ENCODE measurements at regions not wholly inside any gene's neighbourhood (a gene's known extent, or its start where the extent isn't known, plus 50 kb on each side); places are given as distances from the start of the nearest gene placed in this dataset.

DNA sequence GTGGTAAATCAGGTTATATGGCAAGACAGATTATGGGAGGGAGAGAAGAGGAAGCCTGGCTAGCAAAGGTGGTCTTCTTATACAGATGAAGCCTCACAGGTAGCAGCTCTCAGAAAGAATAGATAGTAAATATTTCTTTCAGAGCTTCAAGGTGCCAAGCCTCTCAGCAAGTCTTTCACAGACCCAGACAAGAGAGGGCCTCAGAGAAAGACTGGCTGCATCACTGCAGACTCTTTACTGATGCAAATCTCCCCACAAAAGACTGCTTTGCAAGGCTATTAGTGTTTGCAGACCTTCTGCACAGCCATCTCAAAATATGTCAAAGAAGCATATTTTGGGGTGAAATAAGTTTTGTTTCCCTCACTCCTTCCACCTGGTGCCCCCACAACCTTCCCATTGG is 372.4 kb upstream of the RND3 start:
- H3K9me3 ChIP-seq (ENCODE audit: control insufficient read depth in 2 of 3, low read length in 3 of 3) = no peaks in the 10 kb centered on the region
- H3K4me1 Mint-ChIP-seq = no peaks in the 10 kb centered on the region
- H3K36me3 ChIP-seq (ENCODE audit: control insufficient read depth in 2 of 3, insufficient read depth in 3 of 3, low read length in 3 of 3) = no peaks in the 10 kb centered on the region
- no peaks in the 10 kb centered on the region for H3K4me1 ChIP-seq (ENCODE audit: control insufficient read depth in 2 of 2, insufficient read depth in 2 of 2, low read length in 2 of 2)
- H3K4me3 Mint-ChIP-seq = no peak overlapping the region
- POLR2A ChIA-PET = no interaction called here
- H3K27me3 ChIP-seq (ENCODE audit: control insufficient read depth in 2 of 2, insufficient read depth in 2 of 2, low read length in 2 of 2) = no peaks in the 10 kb centered on the region
- CTCF ChIA-PET = interaction anchor here (0.6 kb wide), 1 partner anchor 9 kb away, joined by 3 read pairs; no protein-coding TSS in a partner anchor
- DNase-seq = no peak
- no peak overlapping the region for H3K27ac Mint-ChIP-seq
- H3K4me3 ChIP-seq (ENCODE audit: low read length) = no peak overlapping the region
- H3K27me3 Mint-ChIP-seq = peaks cover 0 to 9% (median 1%) of the 10 kb centered on the region in 5 donors
- intact Hi-C loops (cut with micrococcal nuclease) = no loop called here
- no peaks in the 10 kb centered on the region for H3K36me3 Mint-ChIP-seq
- no peak overlapping the region for H3K27ac ChIP-seq (ENCODE audit: low read depth, low read length)
- ATAC-seq = no peak
- peaks cover 0 to 18% (median 5%) of the 10 kb centered on the region in 11 donors for H3K9me3 Mint-ChIP-seq

DNA sequence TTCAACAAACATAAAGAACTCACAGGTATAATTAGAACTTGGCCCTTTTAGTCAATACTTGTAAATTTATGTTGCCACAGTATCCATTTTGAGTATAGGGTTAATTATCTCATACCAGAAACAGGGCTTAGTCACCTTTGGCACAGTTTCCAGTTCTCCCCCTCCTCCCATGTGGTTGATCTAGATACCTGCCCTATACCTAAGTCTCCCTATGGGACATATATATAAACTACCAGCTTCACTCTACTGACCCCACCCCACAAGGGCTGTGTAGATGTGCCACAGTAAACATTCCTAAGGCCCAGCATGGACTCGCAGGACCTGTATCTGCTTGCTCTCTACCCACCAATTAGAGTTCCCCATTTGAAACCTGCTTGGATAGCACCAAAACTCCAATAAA is 371.7 kb upstream of the RND3 start:
- POLR2A ChIA-PET = no interaction called here
- no peaks in the 10 kb centered on the region for H3K4me1 Mint-ChIP-seq
- intact Hi-C loops (cut with micrococcal nuclease) = no loop called here

DNA sequence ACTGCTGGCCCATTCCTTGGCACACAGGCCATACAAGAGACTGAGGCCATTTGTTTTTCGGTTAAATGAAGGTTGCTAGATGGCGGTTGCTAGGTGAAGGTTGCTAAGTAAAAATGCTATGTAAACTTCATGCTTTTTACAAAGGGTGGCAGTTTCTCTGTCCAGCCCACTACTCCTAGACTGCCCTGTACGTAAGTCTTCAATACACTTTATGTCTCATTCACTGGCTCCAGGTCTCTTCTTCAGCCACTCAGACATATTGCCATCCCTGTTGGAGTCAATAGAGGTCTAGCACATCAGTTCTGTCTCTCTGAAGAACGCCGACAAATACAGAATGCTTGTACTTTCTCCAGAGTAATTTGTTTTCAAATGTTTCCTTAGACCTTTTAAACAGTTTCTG is 370.9 kb upstream of the RND3 start:
- ATAC-seq (no peak), DNase-seq (no peak)
- Histone ChIP-seq H3K4me3 (ENCODE audit: low read length) (no peak overlapping the region), H3K27me3 (ENCODE audit: control insufficient read depth in 2 of 2, insufficient read depth in 2 of 2, low read length in 2 of 2) (no peaks in the 10 kb centered on the region), H3K27ac (ENCODE audit: low read depth, low read length) (no peak overlapping the region), H3K36me3 (ENCODE audit: control insufficient read depth in 2 of 3, insufficient read depth in 3 of 3, low read length in 3 of 3) (no peaks in the 10 kb centered on the region), H3K9me3 (ENCODE audit: control insufficient read depth in 2 of 3, low read length in 3 of 3) (no peaks in the 10 kb centered on the region), H3K4me1 (ENCODE audit: control insufficient read depth in 2 of 2, insufficient read depth in 2 of 2, low read length in 2 of 2) (no peaks in the 10 kb centered on the region)
- ChIA-PET POLR2A (no interaction called here), CTCF (no interaction called here)
- no peaks in the 10 kb centered on the region for H3K4me1 Mint-ChIP-seq
- peaks cover 0 to 9% (median 4%) of the 10 kb centered on the region in 5 donors for H3K27me3 Mint-ChIP-seq
- H3K9me3 Mint-ChIP-seq = peaks cover 0 to 10% (median 2%) of the 10 kb centered on the region in 11 donors
- intact Hi-C loops (cut with micrococcal nuclease) = no loop called here
- no peak overlapping the region for H3K4me3 Mint-ChIP-seq
- H3K36me3 Mint-ChIP-seq = no peaks in the 10 kb centered on the region
- no peak overlapping the region for H3K27ac Mint-ChIP-seq

More for the DNA sequence above, 371.7 kb upstream of the RND3 start:
- H3K9me3 Mint-ChIP-seq = peaks cover 0 to 11% (median 2%) of the 10 kb centered on the region in 11 donors
- Histone ChIP-seq H3K4me1 (ENCODE audit: control insufficient read depth in 2 of 2, insufficient read depth in 2 of 2, low read length in 2 of 2) (no peaks in the 10 kb centered on the region), H3K27ac (ENCODE audit: low read depth, low read length) (no peak overlapping the region), H3K27me3 (ENCODE audit: control insufficient read depth in 2 of 2, insufficient read depth in 2 of 2, low read length in 2 of 2) (no peaks in the 10 kb centered on the region), H3K36me3 (ENCODE audit: control insufficient read depth in 2 of 3, insufficient read depth in 3 of 3, low read length in 3 of 3) (no peaks in the 10 kb centered on the region), H3K9me3 (ENCODE audit: control insufficient read depth in 2 of 3, low read length in 3 of 3) (no peaks in the 10 kb centered on the region), H3K4me3 (ENCODE audit: low read length) (no peak overlapping the region)
- DNase-seq (no peak), ATAC-seq (no peak)
- no peak overlapping the region for H3K4me3 Mint-ChIP-seq
- CTCF ChIA-PET = no interaction called here
- H3K27me3 Mint-ChIP-seq = peaks cover 0 to 9% (median 4%) of the 10 kb centered on the region in 5 donors
- H3K27ac Mint-ChIP-seq = no peak overlapping the region
- no peaks in the 10 kb centered on the region for H3K36me3 Mint-ChIP-seq

DNA sequence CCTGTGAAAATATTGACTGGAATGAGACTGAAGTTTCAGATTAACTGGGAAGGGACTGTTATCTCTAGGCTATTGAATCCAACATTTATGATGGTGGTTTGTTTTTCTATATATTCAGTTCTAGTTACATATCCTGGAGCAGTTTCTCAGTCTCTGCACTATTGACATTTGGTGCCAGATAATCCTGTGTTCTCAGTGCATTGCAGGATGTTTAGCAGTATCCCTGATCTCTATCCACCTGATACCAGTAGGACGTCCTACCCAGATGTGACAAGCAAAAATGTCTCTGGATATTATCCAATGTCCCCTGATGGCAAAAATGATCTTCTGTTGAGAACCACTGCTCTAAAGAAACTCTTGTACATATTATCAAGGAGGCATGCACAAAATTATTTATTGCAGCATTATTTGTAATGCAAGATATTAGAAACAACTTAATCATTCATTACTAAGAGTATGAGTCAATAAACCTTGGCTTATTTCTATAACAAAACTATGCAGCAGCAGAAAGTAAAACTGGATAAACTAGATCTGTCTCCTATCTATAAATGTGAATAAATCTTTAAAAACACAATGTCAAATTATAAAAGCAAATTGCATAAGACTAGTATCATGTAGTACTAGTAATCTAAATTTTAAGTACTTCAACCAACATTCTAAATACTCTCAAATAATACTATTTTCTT is 369.3 kb upstream of the RND3 start:
- H3K9me3 ChIP-seq (ENCODE audit: control insufficient read depth in 2 of 3, low read length in 3 of 3) = no peaks in the 10 kb centered on the region
- H3K27ac ChIP-seq (ENCODE audit: low read depth, low read length) = no peak overlapping the region
- Mint-ChIP-seq H3K4me3 (no peak overlapping the region), H3K27ac (no peak overlapping the region), H3K4me1 (no peaks in the 10 kb centered on the region), H3K27me3 (peaks cover 0 to 9% (median 0%) of the 10 kb centered on the region in 5 donors), H3K36me3 (no peaks in the 10 kb centered on the region), H3K9me3 (peaks cover 0 to 5% (median 0%) of the 10 kb centered on the region in 11 donors)
- no peak overlapping the region for H3K4me3 ChIP-seq (ENCODE audit: low read length)
- H3K36me3 ChIP-seq (ENCODE audit: control insufficient read depth in 2 of 3, insufficient read depth in 3 of 3, low read length in 3 of 3) = no peaks in the 10 kb centered on the region
- POLR2A ChIA-PET = no interaction called here
- no peaks in the 10 kb centered on the region for H3K4me1 ChIP-seq (ENCODE audit: control insufficient read depth in 2 of 2, insufficient read depth in 2 of 2, low read length in 2 of 2)
- DNase-seq (no peak), ATAC-seq (no peak)
- CTCF ChIA-PET = no interaction called here
- intact Hi-C loops (cut with micrococcal nuclease) = no loop called here
- no peaks in the 10 kb centered on the region for H3K27me3 ChIP-seq (ENCODE audit: control insufficient read depth in 2 of 2, insufficient read depth in 2 of 2, low read length in 2 of 2)

DNA sequence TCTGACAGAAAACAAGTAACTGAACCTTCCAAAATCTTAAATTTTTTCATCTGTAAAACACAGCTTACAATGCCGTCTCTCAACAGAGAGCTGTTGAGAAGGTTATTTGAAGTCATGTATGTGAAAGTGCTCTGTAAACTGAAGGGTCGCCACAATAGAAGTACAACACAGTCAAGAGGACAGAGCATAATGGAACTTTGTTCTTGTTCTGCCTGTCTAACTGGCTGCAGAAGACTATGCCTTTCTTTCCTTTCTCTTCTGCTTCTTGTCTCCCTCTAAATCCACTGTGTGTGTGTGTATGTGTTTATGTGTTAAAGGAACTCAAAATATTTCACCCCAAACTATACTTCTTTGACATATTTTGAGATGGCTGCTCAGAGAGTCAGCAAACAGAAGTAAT is 365.8 kb upstream of the RND3 start:
- Mint-ChIP-seq H3K27ac (no peak overlapping the region), H3K36me3 (no peaks in the 10 kb centered on the region), H3K4me1 (no peaks in the 10 kb centered on the region), H3K4me3 (no peak overlapping the region), H3K9me3 (peaks cover 0 to 9% (median 0%) of the 10 kb centered on the region in 11 donors), H3K27me3 (peaks cover 0 to 7% (median 5%) of the 10 kb centered on the region in 5 donors)
- ChIA-PET POLR2A (no interaction called here), CTCF (no interaction called here)
- intact Hi-C loops (cut with micrococcal nuclease) = no loop called here
- Histone ChIP-seq H3K4me1 (ENCODE audit: control insufficient read depth in 2 of 2, insufficient read depth in 2 of 2, low read length in 2 of 2) (no peaks in the 10 kb centered on the region), H3K27me3 (ENCODE audit: control insufficient read depth in 2 of 2, insufficient read depth in 2 of 2, low read length in 2 of 2) (no peaks in the 10 kb centered on the region), H3K9me3 (ENCODE audit: control insufficient read depth in 2 of 3, low read length in 3 of 3) (no peaks in the 10 kb centered on the region), H3K4me3 (ENCODE audit: low read length) (no peak overlapping the region), H3K36me3 (ENCODE audit: control insufficient read depth in 2 of 3, insufficient read depth in 3 of 3, low read length in 3 of 3) (no peaks in the 10 kb centered on the region), H3K27ac (ENCODE audit: low read depth, low read length) (no peak overlapping the region)
- ATAC-seq (no peak), DNase-seq (no peak)

DNA sequence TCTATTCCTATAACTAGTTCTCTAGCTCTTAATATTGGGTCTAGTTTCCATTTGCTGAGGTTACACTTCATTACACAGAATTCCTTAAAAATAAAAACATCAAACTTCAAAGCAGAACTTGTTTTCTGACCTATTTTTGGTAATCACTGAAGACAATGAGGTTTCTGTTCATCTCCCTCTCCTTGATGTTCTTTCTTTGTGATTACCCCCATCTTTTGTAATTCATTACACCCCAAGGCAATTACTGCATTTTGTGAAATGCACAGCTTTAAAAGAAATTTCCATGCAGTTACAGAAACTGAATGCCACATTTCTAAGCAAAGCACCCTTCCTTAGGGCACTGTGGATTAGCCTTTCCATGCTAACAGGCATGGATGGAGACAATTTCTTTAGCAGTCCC is 363.2 kb upstream of the RND3 start:
- Histone ChIP-seq H3K36me3 (ENCODE audit: control insufficient read depth in 2 of 3, insufficient read depth in 3 of 3, low read length in 3 of 3) (no peaks in the 10 kb centered on the region), H3K27me3 (ENCODE audit: control insufficient read depth in 2 of 2, insufficient read depth in 2 of 2, low read length in 2 of 2) (no peaks in the 10 kb centered on the region), H3K4me3 (ENCODE audit: low read length) (no peak overlapping the region), H3K4me1 (ENCODE audit: control insufficient read depth in 2 of 2, insufficient read depth in 2 of 2, low read length in 2 of 2) (no peaks in the 10 kb centered on the region), H3K27ac (ENCODE audit: low read depth, low read length) (no peak overlapping the region), H3K9me3 (ENCODE audit: control insufficient read depth in 2 of 3, low read length in 3 of 3) (no peaks in the 10 kb centered on the region)
- Mint-ChIP-seq H3K4me1 (no peaks in the 10 kb centered on the region), H3K36me3 (no peaks in the 10 kb centered on the region), H3K27me3 (peaks cover 0 to 10% (median 7%) of the 10 kb centered on the region in 5 donors), H3K4me3 (no peak overlapping the region), H3K27ac (no peak overlapping the region), H3K9me3 (peaks cover 0 to 9% (median 1%) of the 10 kb centered on the region in 11 donors)
- DNase-seq (no peak), ATAC-seq (no peak)
- CTCF ChIA-PET = interaction anchor here (0.7 kb wide), 1 partner anchor 9 kb away, joined by 3 read pairs; no protein-coding TSS in a partner anchor
- intact Hi-C loops (cut with micrococcal nuclease) = no loop called here
- POLR2A ChIA-PET = no interaction called here

DNA sequence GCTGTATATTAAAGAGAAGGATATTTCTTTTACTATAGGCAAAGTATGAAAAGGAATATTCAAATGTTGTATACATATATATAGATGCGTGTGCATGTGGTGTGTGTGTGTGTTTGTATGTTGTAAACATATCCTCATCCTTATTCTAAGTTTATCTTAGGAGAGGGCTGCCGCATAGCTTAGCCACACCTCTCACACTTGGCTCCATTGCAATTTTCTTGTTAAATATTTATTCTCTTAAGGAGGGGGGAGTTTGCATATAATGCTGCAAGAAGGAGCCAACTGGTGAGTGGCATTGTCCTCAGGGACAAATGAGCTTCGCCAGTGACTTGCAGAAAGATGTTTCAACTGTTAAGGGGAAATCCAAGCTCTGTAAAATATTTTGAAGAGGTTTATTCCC is 360.1 kb upstream of the RND3 start:
- Mint-ChIP-seq H3K27me3 (peaks cover 0 to 21% (median 5%) of the 10 kb centered on the region in 5 donors), H3K9me3 (peaks cover 0 to 9% (median 1%) of the 10 kb centered on the region in 11 donors), H3K27ac (no peak overlapping the region), H3K36me3 (no peaks in the 10 kb centered on the region), H3K4me3 (no peak overlapping the region), H3K4me1 (peaks cover 0 to 1% (median 0%) of the 10 kb centered on the region in 7 donors)
- ChIA-PET POLR2A (no interaction called here), CTCF (no interaction called here)
- H3K36me3 ChIP-seq (ENCODE audit: control insufficient read depth in 2 of 3, insufficient read depth in 3 of 3, low read length in 3 of 3) = no peaks in the 10 kb centered on the region
- no peak overlapping the region for H3K27ac ChIP-seq (ENCODE audit: low read depth, low read length)
- H3K9me3 ChIP-seq (ENCODE audit: control insufficient read depth in 2 of 3, low read length in 3 of 3) = no peaks in the 10 kb centered on the region
- H3K4me1 ChIP-seq (ENCODE audit: control insufficient read depth in 2 of 2, insufficient read depth in 2 of 2, low read length in 2 of 2) = no peaks in the 10 kb centered on the region
- intact Hi-C loops (cut with micrococcal nuclease) = no loop called here
- no peaks in the 10 kb centered on the region for H3K27me3 ChIP-seq (ENCODE audit: control insufficient read depth in 2 of 2, insufficient read depth in 2 of 2, low read length in 2 of 2)
- ATAC-seq = no peak
- no peak overlapping the region for H3K4me3 ChIP-seq (ENCODE audit: low read length)
- no peak for DNase-seq

Measured in naive thymus-derived CD4-positive, alpha-beta T cell (primary cell).